Gastroesophageal sphincter (tissue), 3 donors: ENCODE measurements at regions not wholly inside any gene's neighbourhood (a gene's known extent, or its start where the extent isn't known, plus 50 kb on each side); places are given as distances from the start of the nearest gene placed in this dataset.

Experiments used
- EP300 ChIP-seq: sonication (generic); formaldehyde crosslinking; IDR thresholded peaks from one replicate; pipeline ENCODE4 v1.6.1; 2017; ENCODE audit warnings: antibody characterized with exemption, mild to moderate bottlenecking
- TF ChIP-seq, protein P1 (sequence below), 4 experiments: fragments of 200-600 bp in 2 of 4; fragments of 450-650 bp in 2 of 4; sonication (generic) in 1 of 4; IDR thresholded peaks; one replicate each; pipeline ENCODE4 v1.5.1; 2017 to 2019; ENCODE audit warnings: antibody characterized with exemption in 4 of 4, mild to moderate bottlenecking in 2 of 4, moderate library complexity in 2 of 4

DNA sequence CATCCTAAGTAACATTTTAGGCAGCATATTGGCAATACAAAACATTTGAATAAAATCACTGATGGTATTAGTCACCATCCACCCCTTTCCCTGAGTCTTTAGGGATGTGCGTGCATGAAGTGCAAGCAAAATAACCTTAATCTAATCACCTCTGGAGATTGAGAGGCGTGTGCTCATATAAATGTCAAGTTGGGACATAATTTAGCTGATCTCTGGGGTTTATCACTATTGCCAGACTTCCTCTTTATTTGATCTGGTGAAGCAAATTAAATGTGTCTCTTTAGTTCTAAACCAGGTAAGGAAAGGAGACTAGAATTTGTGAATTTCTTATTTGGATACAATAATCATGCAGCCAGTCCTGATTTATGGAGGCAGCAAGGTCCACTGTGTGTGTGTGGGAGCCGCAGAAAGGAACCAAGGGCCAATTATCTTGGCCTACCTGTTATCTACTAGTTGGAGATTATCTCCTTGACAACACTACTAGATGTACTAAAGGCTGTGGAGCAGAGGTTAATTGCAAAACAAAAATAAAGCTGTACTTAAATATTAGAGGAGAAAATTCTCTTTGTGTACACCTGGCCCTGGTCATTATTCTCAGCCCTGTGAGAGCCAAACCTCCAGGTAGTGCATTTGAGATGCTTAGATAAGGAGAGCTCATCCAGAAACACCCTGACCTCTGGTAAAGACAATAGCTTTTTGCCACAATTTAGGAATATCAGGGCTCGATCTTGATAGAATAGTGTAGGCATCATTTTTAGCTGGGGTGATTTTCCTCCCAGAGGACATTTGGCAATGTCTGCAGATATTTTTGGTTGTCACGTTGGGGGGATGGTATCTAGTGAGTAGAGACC is 78.2 kb downstream of the HRH4 start:
- TF ChIP-seq EP300, result no peak
- TF ChIP-seq, protein P1, sequence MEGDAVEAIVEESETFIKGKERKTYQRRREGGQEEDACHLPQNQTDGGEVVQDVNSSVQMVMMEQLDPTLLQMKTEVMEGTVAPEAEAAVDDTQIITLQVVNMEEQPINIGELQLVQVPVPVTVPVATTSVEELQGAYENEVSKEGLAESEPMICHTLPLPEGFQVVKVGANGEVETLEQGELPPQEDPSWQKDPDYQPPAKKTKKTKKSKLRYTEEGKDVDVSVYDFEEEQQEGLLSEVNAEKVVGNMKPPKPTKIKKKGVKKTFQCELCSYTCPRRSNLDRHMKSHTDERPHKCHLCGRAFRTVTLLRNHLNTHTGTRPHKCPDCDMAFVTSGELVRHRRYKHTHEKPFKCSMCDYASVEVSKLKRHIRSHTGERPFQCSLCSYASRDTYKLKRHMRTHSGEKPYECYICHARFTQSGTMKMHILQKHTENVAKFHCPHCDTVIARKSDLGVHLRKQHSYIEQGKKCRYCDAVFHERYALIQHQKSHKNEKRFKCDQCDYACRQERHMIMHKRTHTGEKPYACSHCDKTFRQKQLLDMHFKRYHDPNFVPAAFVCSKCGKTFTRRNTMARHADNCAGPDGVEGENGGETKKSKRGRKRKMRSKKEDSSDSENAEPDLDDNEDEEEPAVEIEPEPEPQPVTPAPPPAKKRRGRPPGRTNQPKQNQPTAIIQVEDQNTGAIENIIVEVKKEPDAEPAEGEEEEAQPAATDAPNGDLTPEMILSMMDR (IDR thresholded peaks at IDR 0.05), result no peak
